MM.1S (cell line): ENCODE measurements at regions not wholly inside any gene's neighbourhood (a gene's known extent, or its start where the extent isn't known, plus 50 kb on each side); places are given as distances from the start of the nearest gene placed in this dataset.

Source experiments
- EZH2 ChIP-seq: fragments of 300-600 bp; sonication (generic); optimal IDR thresholded peaks from 2 replicates; pipeline ENCODE3; 2017; ENCODE audit warnings: low read depth, mild to moderate bottlenecking, antibody characterized with exemption, low read length, mixed read lengths
- EZH2phosphoT487 ChIP-seq: fragments of 300-600 bp; sonication (generic); IDR thresholded peaks from 2 replicates; pipeline ENCODE4 v1.6.1; 2018; ENCODE audit warnings: antibody characterized with exemption, low read length
- TF ChIP-seq, protein P1 (sequence below): fragments of 300-600 bp; sonication (generic); IDR thresholded peaks from 2 replicates; pipeline ENCODE4 v1.5.1; 2016; ENCODE audit warnings: antibody characterized with exemption, low read length, mixed read lengths

DNA sequence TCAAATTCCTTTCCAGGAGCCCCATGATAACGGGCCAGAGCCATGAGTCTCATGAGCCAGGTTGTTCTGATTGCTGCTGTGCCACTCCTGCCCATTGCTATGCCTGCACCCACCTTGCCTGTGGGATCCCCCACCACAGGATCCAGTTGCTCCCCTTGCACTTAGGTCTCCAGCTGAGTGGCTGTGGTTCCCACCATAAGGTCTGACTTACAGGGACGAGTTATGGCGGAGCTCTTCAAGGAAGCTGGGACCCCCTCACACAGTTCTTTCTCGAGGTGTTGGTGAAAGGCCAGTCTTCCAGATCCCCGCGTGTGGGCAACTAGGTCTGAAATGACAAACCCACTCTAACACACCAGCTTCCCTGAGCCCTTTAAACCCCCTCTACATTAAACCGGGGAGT, 111.9 kb upstream of the C14orf180 start:
- TF ChIP-seq, protein P1, sequence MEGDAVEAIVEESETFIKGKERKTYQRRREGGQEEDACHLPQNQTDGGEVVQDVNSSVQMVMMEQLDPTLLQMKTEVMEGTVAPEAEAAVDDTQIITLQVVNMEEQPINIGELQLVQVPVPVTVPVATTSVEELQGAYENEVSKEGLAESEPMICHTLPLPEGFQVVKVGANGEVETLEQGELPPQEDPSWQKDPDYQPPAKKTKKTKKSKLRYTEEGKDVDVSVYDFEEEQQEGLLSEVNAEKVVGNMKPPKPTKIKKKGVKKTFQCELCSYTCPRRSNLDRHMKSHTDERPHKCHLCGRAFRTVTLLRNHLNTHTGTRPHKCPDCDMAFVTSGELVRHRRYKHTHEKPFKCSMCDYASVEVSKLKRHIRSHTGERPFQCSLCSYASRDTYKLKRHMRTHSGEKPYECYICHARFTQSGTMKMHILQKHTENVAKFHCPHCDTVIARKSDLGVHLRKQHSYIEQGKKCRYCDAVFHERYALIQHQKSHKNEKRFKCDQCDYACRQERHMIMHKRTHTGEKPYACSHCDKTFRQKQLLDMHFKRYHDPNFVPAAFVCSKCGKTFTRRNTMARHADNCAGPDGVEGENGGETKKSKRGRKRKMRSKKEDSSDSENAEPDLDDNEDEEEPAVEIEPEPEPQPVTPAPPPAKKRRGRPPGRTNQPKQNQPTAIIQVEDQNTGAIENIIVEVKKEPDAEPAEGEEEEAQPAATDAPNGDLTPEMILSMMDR: no peak
- TF ChIP-seq EZH2 (no peak), EZH2phosphoT487 (no peak)
